ENCODE measurements at regions not wholly inside any gene's neighbourhood (a gene's known extent, or its start where the extent isn't known, plus 50 kb on each side); places are given as distances from the start of the nearest gene placed in this dataset.
"Not testable (repeated sequence)": the region's sequence is repeated elsewhere in the genome, so short reads cannot be mapped to it uniquely, and the experiment has no call there.

- not testable (repeated sequence) for H3K4me1 Mint-ChIP-seq; H3K27me3 Mint-ChIP-seq; H3K4me3 Mint-ChIP-seq; H3K27ac Mint-ChIP-seq; ATAC-seq (replicated peaks); H3K36me3 Mint-ChIP-seq (ENCODE audit: low read depth); H3K9me3 Mint-ChIP-seq
Measured at GRCh38 chr16:85287815-85288109, 175.5 kb upstream of the CIBAR2 start.

DNA sequence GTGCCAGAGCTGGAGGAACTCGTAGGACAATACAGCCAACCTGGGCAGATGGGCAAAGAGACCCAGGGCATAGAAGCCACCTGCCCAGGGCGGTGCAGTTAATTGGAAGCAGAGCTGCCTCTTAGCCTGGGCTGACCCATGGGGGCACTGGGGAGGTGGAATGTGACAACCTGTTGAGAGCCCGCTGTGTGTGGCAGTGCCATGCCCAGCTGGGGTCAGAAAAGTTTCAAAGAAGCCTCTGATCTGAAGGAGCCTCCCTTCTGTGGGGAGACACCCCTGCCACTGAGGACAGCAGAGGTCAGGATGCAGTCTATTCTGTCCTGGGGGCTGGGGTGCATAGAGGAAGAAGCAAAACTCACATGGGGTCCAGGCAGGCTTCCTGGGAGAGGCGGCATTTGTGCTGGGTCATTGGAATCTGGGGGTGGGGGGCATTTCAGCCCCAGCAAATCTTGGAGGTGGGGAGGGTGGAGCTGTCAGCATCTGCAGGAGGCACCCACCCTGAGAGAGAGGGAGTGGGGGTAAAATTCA, 176.1 kb upstream of the CIBAR2 start:
- Mint-ChIP-seq H3K27ac (no peak overlapping the region), H3K27me3 (no peaks in the 10 kb centered on the region), H3K4me1 (no peaks in the 10 kb centered on the region), H3K36me3 (ENCODE audit: low read depth) (no peaks in the 10 kb centered on the region), H3K4me3 (no peak overlapping the region), H3K9me3 (no peaks in the 10 kb centered on the region)
- no peak for ATAC-seq (replicated peaks)

GRCh38 chr16:85288869-85289660, 176.8 kb upstream of the CIBAR2 start:
- no peak for ATAC-seq (replicated peaks)
- no peaks in the 10 kb centered on the region for H3K36me3 Mint-ChIP-seq (ENCODE audit: low read depth)
- H3K4me1 Mint-ChIP-seq = no peaks in the 10 kb centered on the region
- no peak overlapping the region for H3K27ac Mint-ChIP-seq
- no peak overlapping the region for H3K4me3 Mint-ChIP-seq
- H3K9me3 Mint-ChIP-seq = no peaks in the 10 kb centered on the region
- no peaks in the 10 kb centered on the region for H3K27me3 Mint-ChIP-seq

GRCh38 chr16:85289760-85290625, 177.7 kb upstream of the CIBAR2 start:
- no peaks in the 10 kb centered on the region for H3K27me3 Mint-ChIP-seq
- no peaks in the 10 kb centered on the region for H3K36me3 Mint-ChIP-seq (ENCODE audit: low read depth)
- H3K4me3 Mint-ChIP-seq = no peak overlapping the region
- no peak for ATAC-seq (replicated peaks)
- H3K9me3 Mint-ChIP-seq = no peaks in the 10 kb centered on the region
- no peaks in the 10 kb centered on the region for H3K4me1 Mint-ChIP-seq
- H3K27ac Mint-ChIP-seq = no peak overlapping the region

DNA sequence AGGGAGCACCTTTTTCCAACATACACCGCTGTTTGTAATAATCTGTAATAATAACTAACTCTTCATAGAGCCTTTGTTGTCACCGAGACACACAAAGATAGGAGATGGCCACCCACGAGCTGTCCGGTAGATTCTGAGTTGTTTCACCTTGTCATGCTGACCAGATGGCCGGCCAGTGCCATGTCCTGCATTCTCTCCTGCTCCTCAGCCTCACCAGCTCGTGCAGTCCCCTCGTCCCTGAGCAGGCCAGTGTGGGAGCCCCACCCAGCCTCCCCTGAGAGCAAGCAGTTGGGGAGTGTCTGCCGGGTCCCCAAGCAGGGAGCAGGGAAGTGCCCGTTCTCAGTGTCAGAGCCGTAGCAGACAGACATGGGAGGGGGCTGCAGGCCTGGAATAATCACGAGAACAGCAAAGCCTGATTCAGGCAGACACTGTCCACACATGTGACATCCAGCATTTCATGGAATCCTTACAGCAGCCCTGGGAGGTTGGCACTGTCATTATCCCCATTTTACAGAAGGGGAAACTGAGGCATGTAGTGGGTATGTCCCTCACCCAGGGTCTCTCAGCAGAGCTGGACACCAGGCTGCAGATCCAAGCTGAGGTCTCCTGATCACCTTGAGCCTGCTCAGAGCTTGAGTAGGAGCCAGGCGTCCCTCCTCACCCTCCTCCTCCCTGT, 178.5 kb upstream of the CIBAR2 start:
- ATAC-seq (replicated peaks) = no peak
- no peaks in the 10 kb centered on the region for H3K27me3 Mint-ChIP-seq
- H3K4me1 Mint-ChIP-seq = no peaks in the 10 kb centered on the region
- H3K36me3 Mint-ChIP-seq (ENCODE audit: low read depth) = no peaks in the 10 kb centered on the region
- no peak overlapping the region for H3K27ac Mint-ChIP-seq
- H3K9me3 Mint-ChIP-seq = no peaks in the 10 kb centered on the region
- H3K4me3 Mint-ChIP-seq = no peak overlapping the region

DNA sequence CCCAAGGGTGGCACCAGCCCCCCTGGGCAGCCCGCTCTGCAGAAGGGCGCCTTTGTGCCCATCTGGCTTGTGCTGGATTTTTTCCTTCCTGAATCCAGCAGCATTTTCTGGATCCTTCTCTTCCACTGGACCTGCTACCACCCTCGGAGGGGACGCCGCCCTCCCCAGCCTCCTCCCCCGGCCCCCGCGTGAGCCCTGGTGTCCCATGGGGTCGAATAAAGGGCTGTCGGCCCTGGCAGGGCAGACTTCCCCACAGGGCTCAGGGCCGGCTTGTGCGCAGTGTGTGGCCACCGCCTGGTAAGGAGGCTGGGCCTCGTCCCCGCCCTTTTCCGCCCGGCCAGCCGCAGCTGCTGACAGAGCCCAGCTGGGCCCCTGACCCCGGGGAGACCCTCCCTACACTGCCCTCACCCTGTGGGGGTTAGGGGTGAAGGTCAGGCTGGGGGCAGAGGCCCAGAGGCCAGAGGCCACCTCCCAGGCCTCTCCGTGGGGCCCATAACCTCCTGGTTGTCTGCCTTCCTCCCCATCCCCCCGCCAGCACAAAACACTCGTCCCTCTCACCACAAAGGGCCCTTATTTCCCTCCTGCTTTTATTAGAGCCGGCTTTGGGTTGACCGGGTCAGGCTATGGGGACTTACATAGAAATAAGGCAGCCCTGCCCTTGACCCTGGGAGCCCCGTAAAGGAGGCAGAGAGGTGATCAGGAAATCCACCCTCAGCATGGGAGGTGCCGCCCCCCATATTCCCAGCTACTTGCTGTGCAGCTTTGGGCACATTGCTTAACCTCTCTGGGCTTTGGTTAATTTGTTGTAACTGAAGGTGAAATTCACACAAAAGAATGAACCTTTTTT, 179.3 kb upstream of the CIBAR2 start:
- Mint-ChIP-seq H3K9me3 (no peaks in the 10 kb centered on the region), H3K36me3 (ENCODE audit: low read depth) (no peaks in the 10 kb centered on the region), H3K27me3 (peaks cover 2% of the 10 kb centered on the region), H3K27ac (no peak overlapping the region), H3K4me1 (no peaks in the 10 kb centered on the region), H3K4me3 (no peak overlapping the region)
- ATAC-seq (replicated peaks) = no peak

DNA sequence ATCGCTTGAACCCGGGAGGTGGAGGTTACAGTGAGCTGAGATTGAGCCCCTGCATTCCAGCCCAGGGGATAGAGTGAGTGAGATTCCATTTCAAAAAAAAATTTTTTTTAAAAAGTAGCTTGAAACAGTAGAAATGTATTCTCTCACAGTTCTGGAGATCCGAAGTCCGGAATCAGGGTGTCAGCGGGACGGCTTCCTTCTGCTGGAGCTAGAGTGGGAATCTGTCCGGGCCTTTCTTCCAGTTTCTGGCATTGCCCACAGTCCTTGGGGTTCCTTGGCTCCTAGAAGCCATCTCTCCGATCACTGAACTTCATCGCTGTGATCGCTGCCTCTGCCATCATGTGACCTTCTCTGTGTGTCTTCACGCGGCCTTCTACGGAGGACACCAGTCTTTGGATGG, 181.2 kb upstream of the CIBAR2 start:
- Mint-ChIP-seq H3K4me1 (no peaks in the 10 kb centered on the region), H3K27me3 (peaks cover 7% of the 10 kb centered on the region), H3K36me3 (ENCODE audit: low read depth) (no peaks in the 10 kb centered on the region), H3K9me3 (no peaks in the 10 kb centered on the region), H3K27ac (no peak overlapping the region), H3K4me3 (no peak overlapping the region)
- no peak for ATAC-seq (replicated peaks)

GRCh38 chr16:85293904-85294642, 181.8 kb upstream of the CIBAR2 start:
- ATAC-seq (replicated peaks) = no peak
- Mint-ChIP-seq H3K4me3 (no peak overlapping the region), H3K9me3 (no peaks in the 10 kb centered on the region), H3K36me3 (ENCODE audit: low read depth) (no peaks in the 10 kb centered on the region), H3K4me1 (no peaks in the 10 kb centered on the region), H3K27me3 (peaks cover 7% of the 10 kb centered on the region), H3K27ac (no peak overlapping the region)

DNA sequence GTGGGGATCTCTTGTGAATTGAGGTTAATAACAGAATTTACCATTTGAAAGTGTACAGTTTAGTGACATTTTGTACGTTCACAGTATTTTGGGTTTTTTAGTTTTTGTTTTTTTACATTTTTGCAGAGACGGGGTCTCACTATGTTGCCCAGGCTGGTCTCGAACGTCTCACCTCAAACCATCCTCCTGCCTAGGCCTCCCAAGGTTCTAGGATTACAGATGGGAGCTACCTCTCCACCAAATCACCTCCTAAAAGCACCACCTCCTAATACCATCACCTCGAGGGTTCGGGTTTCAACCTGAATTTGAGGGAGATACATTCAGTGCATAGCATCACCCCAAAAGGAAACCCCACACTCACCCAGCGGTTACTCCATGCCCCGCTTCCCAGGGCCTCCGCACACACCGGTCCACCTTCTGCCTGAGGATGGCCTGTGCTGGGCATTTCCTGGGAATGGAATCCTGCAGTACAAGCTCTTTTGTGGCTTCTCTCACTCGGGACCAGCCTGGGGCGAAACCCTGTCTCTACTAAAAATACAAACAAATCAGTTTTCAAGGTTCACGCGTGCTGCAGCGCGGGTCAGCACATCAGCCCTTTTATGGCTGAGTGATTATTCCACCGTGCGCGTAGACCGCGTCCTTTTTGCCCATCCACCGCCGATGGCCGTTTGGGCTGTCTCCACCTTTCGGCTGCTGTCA, 182.7 kb upstream of the CIBAR2 start:
- no peaks in the 10 kb centered on the region for H3K36me3 Mint-ChIP-seq (ENCODE audit: low read depth)
- no peak overlapping the region for H3K27ac Mint-ChIP-seq
- H3K4me3 Mint-ChIP-seq = no peak overlapping the region
- H3K9me3 Mint-ChIP-seq = no peaks in the 10 kb centered on the region
- ATAC-seq (replicated peaks) = no peak
- no peaks in the 10 kb centered on the region for H3K4me1 Mint-ChIP-seq
- peaks cover 7% of the 10 kb centered on the region for H3K27me3 Mint-ChIP-seq

- H3K4me3 Mint-ChIP-seq = no peak overlapping the region
Measured at GRCh38 chr16:85296859-85297660, 184.8 kb upstream of the CIBAR2 start.

GRCh38 chr16:85297881-85298280, 185.6 kb upstream of the CIBAR2 start:
- no peak for ATAC-seq (replicated peaks)
- no peaks in the 10 kb centered on the region for H3K36me3 Mint-ChIP-seq (ENCODE audit: low read depth)
- peaks cover 7% of the 10 kb centered on the region for H3K27me3 Mint-ChIP-seq
- no peak overlapping the region for H3K27ac Mint-ChIP-seq
- H3K4me1 Mint-ChIP-seq = no peaks in the 10 kb centered on the region
- H3K4me3 Mint-ChIP-seq = no peak overlapping the region
- no peaks in the 10 kb centered on the region for H3K9me3 Mint-ChIP-seq

More at GRCh38 chr16:85296859-85297660, 184.8 kb upstream of the CIBAR2 start:
- Mint-ChIP-seq H3K27me3 (peaks cover 7% of the 10 kb centered on the region), H3K9me3 (no peaks in the 10 kb centered on the region), H3K27ac (no peak overlapping the region), H3K4me1 (no peaks in the 10 kb centered on the region), H3K36me3 (ENCODE audit: low read depth) (no peaks in the 10 kb centered on the region)
- peak; percentile 78 for ATAC-seq (replicated peaks)

DNA sequence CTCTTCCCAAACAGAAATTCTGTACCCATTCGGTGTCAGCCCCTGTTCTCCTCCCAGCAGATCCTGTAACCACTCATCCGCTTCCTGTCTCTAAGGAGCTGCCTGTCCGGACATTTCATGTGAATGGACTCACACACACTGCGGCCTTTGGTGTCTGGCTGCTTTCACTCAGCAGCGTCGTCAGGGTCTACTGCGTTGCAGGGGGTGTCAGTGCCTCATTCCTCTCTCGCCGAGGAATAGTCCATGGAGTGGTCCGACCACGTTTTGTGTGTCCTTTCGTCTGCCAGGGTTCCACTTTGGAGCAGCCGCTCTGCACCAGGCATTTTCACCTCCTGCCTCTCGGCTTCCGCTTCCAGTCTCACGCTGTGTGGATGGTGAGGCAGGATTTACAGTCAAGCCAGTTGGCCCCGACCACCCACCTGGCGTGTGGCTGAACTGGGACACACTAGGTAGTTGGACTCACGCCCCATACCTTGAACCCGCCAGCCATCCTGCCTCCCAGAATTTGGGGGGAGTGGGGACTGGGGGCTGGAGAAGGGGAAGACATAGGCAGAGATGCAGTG, 188.2 kb upstream of the CIBAR2 start:
- H3K36me3 Mint-ChIP-seq (ENCODE audit: low read depth) = no peaks in the 10 kb centered on the region
- no peaks in the 10 kb centered on the region for H3K9me3 Mint-ChIP-seq
- H3K27ac Mint-ChIP-seq = no peak overlapping the region
- H3K4me3 Mint-ChIP-seq = no peak overlapping the region
- ATAC-seq (replicated peaks) = no peak
- no peaks in the 10 kb centered on the region for H3K4me1 Mint-ChIP-seq
- H3K27me3 Mint-ChIP-seq = peaks cover 7% of the 10 kb centered on the region
